ENCODE measurements at regions not wholly inside any gene's neighbourhood (a gene's known extent, or its start where the extent isn't known, plus 50 kb on each side); places are given as distances from the start of the nearest gene placed in this dataset.

GRCh38 chr6:101212640-101213039 lies 180.9 kb upstream of the GRIK2 start:
- no peak for DNase-seq (ENCODE audit: low read depth)

- DNase-seq (ENCODE audit: low read depth) = no peak
Measured at GRCh38 chr6:101222007-101222406, 171.5 kb upstream of the GRIK2 start.

- no peak for DNase-seq (ENCODE audit: low read depth)
Measured at GRCh38 chr6:101224751-101225150, 168.8 kb upstream of the GRIK2 start.

- DNase-seq (ENCODE audit: low read depth) = no peak
Measured at GRCh38 chr6:101226677-101227135, 166.8 kb upstream of the GRIK2 start.

- no peak for DNase-seq (ENCODE audit: low read depth)
Measured at GRCh38 chr6:101230866-101231265, 162.6 kb upstream of the GRIK2 start.

GRCh38 chr6:101231606-101232235 lies 161.8 kb upstream of the GRIK2 start:
- DNase-seq (ENCODE audit: low read depth) = no peak

GRCh38 chr6:101232961-101233360 lies 160.5 kb upstream of the GRIK2 start:
- DNase-seq (ENCODE audit: low read depth) = no peak

GRCh38 chr6:101236709-101237108 lies 156.8 kb upstream of the GRIK2 start:
- DNase-seq (ENCODE audit: low read depth) = no peak

GRCh38 chr6:101241442-101241841 lies 152.1 kb upstream of the GRIK2 start:
- DNase-seq (ENCODE audit: low read depth) = no peak

GRCh38 chr6:101249470-101249869 lies 144.0 kb upstream of the GRIK2 start:
- no peak for DNase-seq (ENCODE audit: low read depth)

- DNase-seq (ENCODE audit: low read depth) = no peak
Measured at GRCh38 chr6:101257163-101257562, 136.3 kb upstream of the GRIK2 start.

GRCh38 chr6:101259505-101259904 lies 134.0 kb upstream of the GRIK2 start:
- no peak for DNase-seq (ENCODE audit: low read depth)

GRCh38 chr6:101263596-101263995 lies 129.9 kb upstream of the GRIK2 start:
- no peak for DNase-seq (ENCODE audit: low read depth)

GRCh38 chr6:101266063-101266462 lies 127.4 kb upstream of the GRIK2 start:
- DNase-seq (ENCODE audit: low read depth) = no peak

- DNase-seq (ENCODE audit: low read depth) = no peak
Measured at GRCh38 chr6:101268541-101268940, 125.0 kb upstream of the GRIK2 start.

- DNase-seq (ENCODE audit: low read depth) = no peak
Measured at GRCh38 chr6:101275251-101275650, 118.3 kb upstream of the GRIK2 start.

GRCh38 chr6:101276066-101276465 lies 117.4 kb upstream of the GRIK2 start:
- DNase-seq (ENCODE audit: low read depth) = no peak

GRCh38 chr6:101279410-101279809 lies 114.1 kb upstream of the GRIK2 start:
- no peak for DNase-seq (ENCODE audit: low read depth)

- DNase-seq (ENCODE audit: low read depth) = no peak
Measured at GRCh38 chr6:101281266-101281665, 112.2 kb upstream of the GRIK2 start.

- no peak for DNase-seq (ENCODE audit: low read depth)
Measured at GRCh38 chr6:101284131-101284530, 109.4 kb upstream of the GRIK2 start.

- no peak for DNase-seq (ENCODE audit: low read depth)
Measured at GRCh38 chr6:101286146-101286545, 107.4 kb upstream of the GRIK2 start.

GRCh38 chr6:101290346-101290745 lies 103.2 kb upstream of the GRIK2 start:
- DNase-seq (ENCODE audit: low read depth) = no peak

- DNase-seq (ENCODE audit: low read depth) = no peak
Measured at GRCh38 chr6:101294051-101294638, 99.4 kb upstream of the GRIK2 start.

- DNase-seq (ENCODE audit: low read depth) = no peak
Measured at GRCh38 chr6:101294676-101295075, 98.8 kb upstream of the GRIK2 start.

All from CMK (cell line).